Heart left ventricle (tissue), 16 donors: ENCODE measurements at regions not wholly inside any gene's neighbourhood (a gene's known extent, or its start where the extent isn't known, plus 50 kb on each side); places are given as distances from the start of the nearest gene placed in this dataset.

ENCODE experiments used
- ATAC-seq, 4 donors: fragments of 200-7000 bp; cut with Tn5 transposase; one replicate each; pipeline ENCODE4 v1.9.1; 2020 to 2022; ENCODE audit warnings: moderate library complexity in 4 of 4, mild to moderate bottlenecking in 3 of 4, moderate number of reproducible peaks in 1 of 4
- DNase-seq, 5 donors: peaks; one replicate each; pipeline ENCODE4 v3.0.0-alpha.2; 2020
- H3K27ac ChIP-seq, 12 donors: fragments of 200-600 bp; sonication (generic) in 4 of 12; one replicate each; pipeline versions ENCODE4 v1.5.0 to v1.8.0; 2016 to 2022; ENCODE audit warnings: mild to moderate bottlenecking in 2 of 12
- H3K27me3 ChIP-seq, 9 donors: fragments of 200-600 bp; sonication (generic) in 2 of 9; one replicate each; pipeline versions ENCODE4 v1.5.1 to v1.8.0; 2016 to 2022; ENCODE audit warnings: mild to moderate bottlenecking in 3 of 9
- H3K36me3 ChIP-seq, 9 donors: fragments of 200-600 bp; sonication (generic) in 2 of 9; one replicate each; pipeline versions ENCODE4 v1.5.0 to v1.8.0; 2018 to 2022; ENCODE audit warnings: mild to moderate bottlenecking in 2 of 9
- H3K4me1 ChIP-seq, 12 donors: fragments of 200-600 bp; sonication (generic) in 4 of 12; one replicate each; pipeline versions ENCODE4 v1.5.0 to v1.8.0; 2016 to 2022; ENCODE audit warnings: mild to moderate bottlenecking in 3 of 12
- H3K4me3 ChIP-seq, 12 donors: fragments of 200-600 bp; sonication (generic) in 4 of 12; one replicate each; pipeline versions ENCODE4 v1.5.0 to v1.8.0; 2017 to 2022; ENCODE audit warnings: mild to moderate bottlenecking in 9 of 12, moderate library complexity in 4 of 12
- H3K9me3 ChIP-seq, 12 donors: fragments of 200-600 bp; sonication (generic) in 4 of 12; one replicate each; pipeline versions ENCODE4 v1.5.0 to v1.8.0; 2016 to 2022; ENCODE audit warnings: mild to moderate bottlenecking in 1 of 12
- POLR2A ChIP-seq, 2 donors: fragments of 450-650 bp; IDR thresholded peaks; one replicate each; pipeline ENCODE4 v1.6.1; 2017; ENCODE audit warnings: antibody characterized with exemption in 2 of 2, mild to moderate bottlenecking in 2 of 2, moderate library complexity in 2 of 2
- WGBS, 4 donors: extraction: QIAGEN DNeasy Blood & Tissue Kit in 2 of 4; methylation state at CpG; one replicate each; pipeline versions ENCODE4 v1.1.5 to v1.1.7; 2013 to 2018; 5-methylcytosine and 5-hydroxymethylcytosine counted together
- intact Hi-C, 10 donors: fragments of 100-400 bp; cut with DNase I; formaldehyde crosslinking; loops; one replicate each; pipeline versions ENCODE4 v1.11.1 to v1.14.2; 2022
- TF ChIP-seq, protein P1 (sequence below), 12 donors: fragments of 200-600 bp; sonication (generic) in 4 of 12; IDR thresholded peaks; one replicate each; pipeline versions ENCODE4 v1.5.0 to v1.8.0; 2018 to 2022; ENCODE audit warnings: antibody characterized with exemption in 12 of 12, mild to moderate bottlenecking in 5 of 12
- donor health status: ischemic (EF 13 %, LVEDD 7.1; RV severe dilation, severe dysfunction).
- donor health status: healthy with polysubstance abuse.
- donor health status: DM: no; HTN: yes; CAD: no.
- donor health status: DM: no; HTN: no; CAD: no.
- donor health status: ischemic (EF 25% LVEDD 6.9; RV normal size, moderate dysfunction).
- donor health status: ischemic (EF 25% LVEDD 5.7; RV mildly dilated, moderate dysfunction).
- donor health status: healthy.
- donor health status: DM: yes; HTN: yes; CAD: no.
- donor health status: ischemic (EF 35%, LVEDD 5.7; RV mildly dilated, moderate dysfunction).
- donor health status: nonischemic (EF 11% LVEDD 7.7; RV severe dilation, severe dysfunction).
- donor health status: DM: yes; HTN: yes; CAD: no.
- donor health status: PGD.
- donor health status: ischemic (EF 29% LVEDD 5.4; RV normal size, mild dysfunction).
- donor health status: nonischemic (EF 23%, LVEDD 6.1; RV moderate dilation, normal function).

DNA sequence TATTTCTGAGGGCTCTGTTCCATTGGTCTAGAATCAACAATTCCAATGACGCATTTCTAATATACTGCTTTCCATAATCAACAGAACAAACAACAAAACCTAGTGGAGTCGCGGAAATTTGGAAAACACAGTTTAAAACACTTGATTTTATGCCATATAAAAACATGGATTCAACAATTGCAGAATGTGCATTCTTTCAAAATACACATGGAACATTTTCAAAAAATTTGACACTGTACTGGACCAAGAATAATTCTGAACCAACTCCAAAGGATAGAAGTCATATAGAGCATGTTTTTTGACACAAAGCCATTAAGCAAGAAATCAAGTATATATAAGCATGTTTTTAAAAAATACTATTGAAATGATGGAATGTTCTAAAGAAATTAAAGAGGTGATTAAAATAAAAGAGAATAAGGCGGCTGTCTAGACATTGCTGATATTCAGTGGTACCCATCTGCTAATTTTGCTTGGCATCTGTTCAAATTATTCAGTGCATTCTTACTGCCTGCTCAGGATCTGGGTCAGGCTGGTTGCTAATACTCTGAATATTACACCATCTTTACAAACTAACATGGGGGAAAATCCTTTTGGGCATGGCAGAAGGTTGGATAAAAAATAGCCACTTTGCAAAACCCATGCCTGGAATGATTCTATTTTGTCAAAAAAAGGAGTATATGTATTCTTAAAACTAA, 221.3 kb downstream of the NPR3 start:
- no peak for DNase-seq
- Histone ChIP-seq H3K27me3 (no peaks in the 10 kb centered on the region), H3K9me3 (no peaks in the 10 kb centered on the region), H3K36me3 (no peaks in the 10 kb centered on the region), H3K4me1 (peaks cover 0 to 13% (median 0%) of the 10 kb centered on the region in 12 donors), H3K27ac (no peak overlapping the region), H3K4me3 (no peak overlapping the region)
- intact Hi-C loops = no loop called here
- 58 to 88% (median 69%) methylated on average over 4 of the region's 4 CpGs for WGBS, 4 donors
- TF ChIP-seq POLR2A (IDR thresholded peaks at IDR 0.05) = no peak
- TF ChIP-seq, protein P1, sequence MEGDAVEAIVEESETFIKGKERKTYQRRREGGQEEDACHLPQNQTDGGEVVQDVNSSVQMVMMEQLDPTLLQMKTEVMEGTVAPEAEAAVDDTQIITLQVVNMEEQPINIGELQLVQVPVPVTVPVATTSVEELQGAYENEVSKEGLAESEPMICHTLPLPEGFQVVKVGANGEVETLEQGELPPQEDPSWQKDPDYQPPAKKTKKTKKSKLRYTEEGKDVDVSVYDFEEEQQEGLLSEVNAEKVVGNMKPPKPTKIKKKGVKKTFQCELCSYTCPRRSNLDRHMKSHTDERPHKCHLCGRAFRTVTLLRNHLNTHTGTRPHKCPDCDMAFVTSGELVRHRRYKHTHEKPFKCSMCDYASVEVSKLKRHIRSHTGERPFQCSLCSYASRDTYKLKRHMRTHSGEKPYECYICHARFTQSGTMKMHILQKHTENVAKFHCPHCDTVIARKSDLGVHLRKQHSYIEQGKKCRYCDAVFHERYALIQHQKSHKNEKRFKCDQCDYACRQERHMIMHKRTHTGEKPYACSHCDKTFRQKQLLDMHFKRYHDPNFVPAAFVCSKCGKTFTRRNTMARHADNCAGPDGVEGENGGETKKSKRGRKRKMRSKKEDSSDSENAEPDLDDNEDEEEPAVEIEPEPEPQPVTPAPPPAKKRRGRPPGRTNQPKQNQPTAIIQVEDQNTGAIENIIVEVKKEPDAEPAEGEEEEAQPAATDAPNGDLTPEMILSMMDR (IDR thresholded peaks at IDR 0.05) = no peak
- ATAC-seq = no peak

DNA sequence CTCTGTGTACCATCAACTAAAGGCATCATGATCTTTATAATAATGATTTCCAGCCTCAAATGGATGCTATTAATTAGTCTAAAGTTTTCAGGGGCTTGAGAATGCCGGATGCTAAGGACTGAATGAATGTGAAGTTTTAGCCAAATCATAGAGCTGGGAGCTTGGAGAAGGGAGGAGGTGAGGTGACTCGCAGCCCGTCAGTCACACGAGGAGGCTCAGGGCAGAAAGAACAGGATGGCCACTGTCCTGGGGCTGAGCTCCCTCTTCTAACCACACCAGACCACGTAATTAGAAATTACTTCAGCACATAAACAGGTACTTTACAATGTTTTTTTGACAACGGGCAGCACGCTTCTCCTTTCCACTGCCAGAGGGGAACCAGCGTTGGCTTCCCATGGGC, 222.6 kb downstream of the NPR3 start:
- intact Hi-C loops = no loop called here
- WGBS, 4 donors = 80 to 87% (median 82%) methylated on average over 8 of the region's 8 CpGs
- H3K36me3 ChIP-seq = no peaks in the 10 kb centered on the region
- H3K27me3 ChIP-seq = no peaks in the 10 kb centered on the region
- DNase-seq = no peak
- no peak for ATAC-seq
- H3K4me3 ChIP-seq = no peak overlapping the region
- no peaks in the 10 kb centered on the region for H3K9me3 ChIP-seq
- peaks cover 0 to 13% (median 0%) of the 10 kb centered on the region in 12 donors for H3K4me1 ChIP-seq
- no peak for TF ChIP-seq POLR2A (IDR thresholded peaks at IDR 0.05)
- TF ChIP-seq, protein P1 (IDR thresholded peaks at IDR 0.05) = no peak
- H3K27ac ChIP-seq = no peak overlapping the region

- Histone ChIP-seq H3K4me1 (peaks cover 0 to 13% (median 0%) of the 10 kb centered on the region in 12 donors), H3K9me3 (no peaks in the 10 kb centered on the region), H3K27me3 (no peaks in the 10 kb centered on the region), H3K27ac (no peak overlapping the region), H3K4me3 (no peak overlapping the region), H3K36me3 (no peaks in the 10 kb centered on the region)
- TF ChIP-seq, protein P1 (IDR thresholded peaks at IDR 0.05) = no peak
- DNase-seq (no peak), ATAC-seq (no peak)
- intact Hi-C loops = no loop called here
- WGBS, 4 donors = 81 to 86% (median 84%) methylated on average over 6 of the region's 6 CpGs
These were observed 223.4 kb downstream of the NPR3 start for GRCh38 chr5:32934529-32934928.

DNA sequence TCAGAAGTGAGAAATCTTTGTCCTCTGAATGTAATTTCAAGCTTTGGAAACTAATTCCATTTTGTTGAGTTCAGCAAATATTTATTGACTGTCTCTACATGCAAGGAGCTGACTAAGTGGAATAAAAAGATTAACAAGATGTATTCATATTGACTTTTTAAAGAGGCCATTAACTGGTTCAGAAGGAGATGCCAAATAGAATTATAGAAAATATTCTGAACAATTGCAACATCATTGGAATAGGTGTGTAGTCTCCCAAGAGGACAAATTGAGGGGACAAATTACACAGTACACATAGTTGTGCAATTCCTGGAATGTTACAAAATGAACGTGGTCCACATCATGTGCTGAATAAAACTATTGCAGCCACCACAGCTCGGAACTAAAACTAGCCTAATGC, 224.2 kb downstream of the NPR3 start:
- TF ChIP-seq, protein P1 (IDR thresholded peaks at IDR 0.05) = no peak
- TF ChIP-seq POLR2A (IDR thresholded peaks at IDR 0.05) = no peak
- Histone ChIP-seq H3K36me3 (no peaks in the 10 kb centered on the region), H3K4me1 (peaks cover 0 to 13% (median 0%) of the 10 kb centered on the region in 12 donors), H3K27ac (no peak overlapping the region), H3K9me3 (no peaks in the 10 kb centered on the region), H3K27me3 (no peaks in the 10 kb centered on the region), H3K4me3 (no peak overlapping the region)
- no peak for DNase-seq
- intact Hi-C loops = no loop called here
- ATAC-seq = no peak
- 65 to 79% (median 73%) methylated on average over 2 of the region's 2 CpGs for WGBS, 4 donors
